GM18870 (cell line): ENCODE measurements at regions not wholly inside any gene's neighbourhood (a gene's known extent, or its start where the extent isn't known, plus 50 kb on each side); places are given as distances from the start of the nearest gene placed in this dataset.

Experiments used
- ATAC-seq: cut with Tn5 transposase; IDR thresholded peaks from one replicate; pipeline ENCODE4 v1.9.1; 2021; ENCODE audit warnings: moderate library complexity; ENCODE audit not compliant: unreplicated experiment

- no peak for ATAC-seq
These were observed 647.7 kb upstream of the WWC1 start for GRCh38 chr5:167643631-167644280.

DNA sequence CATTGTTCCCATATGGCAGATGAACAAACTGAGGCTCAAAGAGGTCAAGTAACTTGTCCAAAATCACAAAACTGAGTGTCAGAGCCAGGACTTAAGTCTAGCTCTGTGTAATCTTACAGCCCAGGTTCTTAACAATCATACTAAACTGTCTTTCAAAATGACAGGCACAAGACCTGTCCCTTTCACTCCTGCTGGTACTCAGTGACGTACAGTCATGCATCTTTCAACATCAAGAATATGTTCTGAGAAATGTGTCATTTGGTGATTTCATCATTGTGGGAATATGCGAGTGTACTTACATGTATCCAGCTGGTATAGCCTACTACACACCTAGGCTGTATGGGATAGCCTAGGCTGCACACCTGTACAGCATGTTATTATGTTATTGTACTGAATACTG, 646.8 kb upstream of the WWC1 start:
- ATAC-seq: no peak

GRCh38 chr5:167649471-167649870, 642.0 kb upstream of the WWC1 start:
- no peak for ATAC-seq

DNA sequence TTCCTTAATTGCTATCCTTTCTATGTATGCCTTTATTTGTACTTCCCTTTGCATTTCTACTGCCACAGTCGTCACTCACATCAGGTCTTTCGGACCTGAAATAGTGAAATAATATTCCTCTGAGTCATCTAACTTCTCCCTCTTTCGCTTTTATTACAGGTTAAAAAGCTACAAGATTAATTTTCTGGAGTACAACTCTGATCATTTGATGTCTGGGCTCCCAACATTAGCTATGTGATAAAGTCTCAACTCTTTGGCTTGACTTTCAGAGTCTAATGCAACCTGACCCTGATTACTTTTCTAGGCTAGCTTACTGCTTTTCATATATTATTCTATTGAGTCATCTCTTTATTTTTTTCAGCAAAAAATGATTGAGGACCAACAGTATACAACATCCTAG, 638.8 kb upstream of the WWC1 start:
- ATAC-seq: no peak

DNA sequence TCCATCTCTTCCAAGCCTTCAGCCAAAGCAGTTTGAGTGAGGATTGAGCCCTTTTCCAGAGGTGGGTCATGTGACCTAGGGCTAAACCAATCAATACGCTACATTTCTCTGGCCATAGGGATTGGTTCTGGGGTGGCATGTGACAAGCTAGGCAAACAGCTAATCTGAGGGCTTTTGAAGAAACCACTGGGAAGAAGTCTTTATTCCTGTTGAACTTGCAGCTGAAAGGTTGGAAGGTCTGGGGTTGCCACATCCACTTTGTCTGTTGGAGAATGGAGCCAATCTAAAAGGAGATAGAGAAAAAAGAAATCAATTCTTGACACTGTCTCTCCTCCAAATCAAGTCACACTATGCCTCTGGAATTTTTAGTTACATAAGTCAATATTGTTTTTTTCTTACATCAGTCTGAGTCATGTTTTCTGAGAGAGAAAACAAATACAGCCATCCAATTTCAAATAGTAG, 637.8 kb upstream of the WWC1 start:
- no peak for ATAC-seq

GRCh38 chr5:167657016-167657415, 634.4 kb upstream of the WWC1 start:
- no peak for ATAC-seq

DNA sequence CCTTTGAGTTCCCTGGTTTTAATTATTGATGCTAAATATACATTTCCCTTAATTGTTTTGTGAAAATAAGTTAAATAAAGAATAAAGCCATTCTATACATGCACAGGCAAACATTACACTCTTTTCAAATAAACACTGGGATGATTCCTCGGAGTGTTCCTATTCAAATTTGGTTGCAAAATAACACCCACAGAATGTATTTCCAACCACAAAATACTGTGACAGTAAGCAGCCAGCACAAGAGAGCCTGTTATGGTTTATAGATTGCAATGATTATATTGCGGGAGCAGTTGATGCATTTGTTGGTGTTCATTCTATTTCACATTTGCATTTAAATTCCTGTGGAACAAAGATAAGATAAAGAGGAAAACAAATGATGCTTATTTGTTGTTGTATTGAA, 632.6 kb upstream of the WWC1 start:
- ATAC-seq: no peak

GRCh38 chr5:167661605-167662004, 629.8 kb upstream of the WWC1 start:
- no peak for ATAC-seq

DNA sequence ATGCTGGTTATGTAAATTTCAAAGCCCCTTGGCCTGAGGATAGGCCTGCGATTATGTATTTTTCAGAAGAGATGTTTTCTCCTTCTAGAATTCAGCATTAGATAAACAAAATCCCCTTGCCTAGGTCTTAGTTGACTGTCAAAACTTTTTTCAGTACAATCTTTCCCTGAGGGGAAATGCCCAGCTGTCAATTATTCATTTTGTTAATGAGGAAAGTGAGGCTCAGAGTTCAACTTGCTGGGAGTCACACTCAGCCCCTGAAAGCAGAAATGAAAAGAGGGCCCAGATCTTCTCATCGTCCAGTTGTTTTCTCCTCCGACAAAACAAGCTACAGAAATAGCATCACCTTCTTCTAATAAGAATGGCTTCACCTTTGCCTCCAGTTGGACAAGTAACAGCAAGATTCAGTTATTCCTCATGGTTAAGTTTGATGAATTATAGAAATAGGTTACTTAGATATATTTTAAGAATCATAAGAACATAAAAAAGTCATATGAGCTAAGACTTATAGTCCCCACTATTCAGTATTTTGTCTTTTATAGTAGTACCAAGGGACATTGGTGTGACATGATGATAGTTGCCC, 627.1 kb upstream of the WWC1 start:
- no peak for ATAC-seq

DNA sequence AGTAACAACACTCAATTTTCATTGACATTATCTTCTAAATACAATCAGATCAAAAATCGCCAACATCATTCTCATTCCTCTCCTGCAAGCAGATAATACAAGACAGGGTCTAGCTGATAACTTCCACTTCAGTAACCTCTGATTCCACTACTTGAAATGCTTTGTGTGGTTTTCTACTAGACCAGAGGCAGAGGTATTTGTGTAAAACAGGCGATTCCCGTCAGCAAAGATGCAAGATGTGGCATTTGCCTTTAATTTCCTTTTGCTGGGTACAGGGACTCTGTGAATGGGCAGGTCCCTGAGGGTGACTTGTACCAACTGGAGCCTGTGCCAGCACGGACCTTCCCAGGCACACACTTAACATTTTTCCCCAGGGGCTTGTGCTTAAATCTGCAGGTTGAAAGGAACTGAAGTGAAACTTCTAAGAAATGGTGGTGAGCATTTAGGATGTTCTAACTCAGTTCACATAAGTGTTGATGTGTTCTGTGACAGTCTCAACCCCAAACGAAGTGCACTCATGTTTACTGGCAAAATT, 625.5 kb upstream of the WWC1 start:
- ATAC-seq: no peak

DNA sequence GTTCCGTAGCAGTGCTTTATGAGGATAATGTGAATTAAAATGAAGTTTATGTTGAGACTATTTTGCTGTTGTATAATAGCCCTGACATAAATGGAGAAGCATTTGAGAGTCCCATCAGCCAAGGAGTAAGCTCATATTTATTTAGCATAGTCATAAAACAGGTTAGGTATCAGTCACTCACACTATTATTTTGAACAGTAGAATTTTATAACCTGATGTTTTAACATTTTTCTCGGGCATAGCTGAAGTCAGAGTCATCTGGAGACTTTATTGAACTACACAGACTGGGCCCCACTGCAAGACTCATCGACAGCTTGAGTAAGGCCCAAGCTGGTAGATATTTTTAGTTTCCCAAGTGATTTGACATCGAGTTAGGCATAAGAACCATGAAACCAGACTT, 620.3 kb upstream of the WWC1 start:
- ATAC-seq: no peak

GRCh38 chr5:167673942-167674341, 617.5 kb upstream of the WWC1 start:
- no peak for ATAC-seq

GRCh38 chr5:167678481-167678880, 613.0 kb upstream of the WWC1 start:
- no peak for ATAC-seq

DNA sequence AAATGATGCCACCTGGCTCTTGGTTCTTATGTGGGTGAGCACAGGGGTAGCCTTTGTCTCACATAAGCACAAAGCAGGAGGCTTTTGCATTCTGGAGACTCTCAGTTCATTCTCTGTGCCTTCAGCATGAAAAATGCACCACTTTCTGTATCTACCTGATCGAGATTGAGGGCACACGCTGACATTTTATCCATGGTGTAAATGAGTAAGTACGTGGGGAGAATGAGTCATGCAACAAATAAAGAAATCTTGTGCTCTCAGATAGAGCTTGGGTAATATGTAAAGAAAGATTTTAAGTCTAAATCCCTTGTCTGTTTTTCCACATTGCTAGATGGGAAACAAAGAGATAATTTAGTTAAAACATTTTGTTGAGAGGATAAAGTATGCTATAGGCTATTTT, 607.2 kb upstream of the WWC1 start:
- ATAC-seq: no peak

DNA sequence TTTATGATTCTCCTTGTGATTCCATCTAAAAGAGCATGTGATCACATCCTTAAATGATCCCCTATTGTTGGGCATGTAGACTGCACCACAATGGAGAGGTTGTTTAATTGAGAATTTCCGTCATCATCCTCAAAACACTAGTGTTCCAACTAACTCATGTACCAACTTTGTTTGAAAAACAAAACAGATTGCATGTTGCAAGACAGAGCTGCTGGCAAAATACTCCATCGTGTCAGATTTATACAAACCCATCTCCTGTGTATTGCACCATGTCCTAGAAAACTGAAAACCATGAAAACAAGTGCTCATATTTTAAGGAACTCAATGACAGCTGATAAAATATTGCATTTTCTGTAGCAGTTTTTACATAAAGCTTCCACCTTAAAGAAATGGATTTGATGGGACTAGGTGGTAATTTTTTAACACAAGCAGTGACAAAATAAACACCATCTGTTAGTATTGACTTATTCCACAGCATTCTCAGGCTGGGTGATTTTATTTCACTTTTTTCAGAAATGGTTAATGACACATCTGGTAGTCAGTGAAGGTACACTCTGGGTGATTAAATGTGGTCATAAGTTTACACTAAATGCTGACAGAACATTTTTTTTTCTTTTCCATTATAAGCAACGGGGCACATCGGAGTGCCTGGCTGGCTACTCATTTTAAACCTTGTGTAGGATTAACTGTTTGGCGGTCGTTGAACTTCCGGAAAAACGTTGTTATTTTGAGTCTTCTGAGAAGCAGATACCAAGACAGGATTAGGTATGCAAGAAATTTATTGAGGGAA, 602.9 kb upstream of the WWC1 start:
- ATAC-seq: no peak

GRCh38 chr5:167694325-167695147, 596.9 kb upstream of the WWC1 start:
- ATAC-seq: no peak

DNA sequence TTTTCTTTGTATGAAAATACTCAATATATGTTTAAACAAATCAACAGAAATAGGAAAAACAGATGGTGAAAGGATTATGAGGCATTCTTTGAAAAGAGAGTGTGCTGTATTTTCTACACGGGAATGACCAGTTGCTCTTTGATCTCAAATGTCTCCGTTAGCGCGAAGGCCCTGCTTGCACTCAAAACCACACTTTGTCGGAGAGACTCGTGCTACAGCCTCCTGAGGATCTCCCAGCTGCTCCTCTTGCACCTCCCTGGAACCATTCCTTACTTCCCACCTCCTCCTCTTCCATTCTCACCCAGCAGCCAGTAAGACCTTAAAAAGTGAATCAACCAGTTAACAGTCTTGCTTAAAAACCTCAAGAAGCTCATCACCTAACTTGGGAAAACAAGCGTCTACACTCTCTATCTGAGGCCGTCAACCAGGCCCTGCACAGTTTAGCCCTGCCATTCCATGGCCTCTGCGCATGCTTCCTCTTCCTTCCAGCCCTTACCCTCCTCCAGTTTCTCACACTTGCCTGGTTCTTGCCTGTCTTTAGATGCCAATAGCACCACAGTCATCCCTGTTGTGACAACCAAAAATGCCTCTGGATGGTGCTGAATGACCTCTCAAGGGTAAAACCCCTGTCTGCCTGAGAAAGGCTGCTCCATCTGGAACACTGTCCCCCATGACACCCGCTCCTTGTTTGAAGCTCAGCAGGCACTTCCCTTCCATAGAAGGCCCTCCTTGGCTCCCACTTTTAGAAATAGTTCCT, 594.7 kb upstream of the WWC1 start:
- no peak for ATAC-seq

DNA sequence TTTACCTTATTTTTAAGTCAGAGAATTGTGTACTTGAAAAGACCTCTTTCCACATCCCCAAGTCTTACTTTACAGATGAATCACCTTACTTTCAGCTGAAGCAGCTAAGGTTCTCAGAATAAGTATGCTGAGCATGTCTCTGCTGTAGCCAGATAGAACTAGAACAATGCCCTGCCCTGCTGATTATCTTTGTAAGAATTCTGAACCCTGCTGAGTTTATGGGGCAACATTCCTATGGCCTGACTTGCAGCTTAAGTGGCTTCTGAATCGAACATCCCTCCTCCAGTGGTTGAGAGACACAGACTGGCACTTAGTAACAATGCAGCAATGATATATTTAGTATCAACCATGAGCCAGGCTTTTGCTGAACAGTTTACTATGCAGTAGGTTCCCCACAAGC, 592.0 kb upstream of the WWC1 start:
- peak; percentile 72 for ATAC-seq

GRCh38 chr5:167701051-167701450, 590.4 kb upstream of the WWC1 start:
- no peak for ATAC-seq

DNA sequence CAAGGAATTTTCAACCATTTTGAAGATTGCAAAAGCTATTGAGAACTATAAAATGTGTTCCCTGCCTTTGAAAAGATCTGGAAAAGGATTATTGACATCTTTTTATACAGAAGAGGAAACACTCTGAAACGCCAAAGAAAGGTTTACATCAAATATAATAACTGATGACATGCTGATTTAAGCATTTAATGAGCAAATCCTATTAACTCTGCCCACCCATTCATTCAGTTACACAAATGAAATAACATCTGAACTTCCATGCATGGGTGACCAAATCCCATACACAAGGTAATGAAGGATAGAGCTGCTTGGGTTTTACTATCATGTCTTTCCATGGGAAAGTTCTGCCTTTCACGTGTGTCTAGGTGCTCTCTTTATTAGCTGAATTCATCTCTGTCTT, 589.4 kb upstream of the WWC1 start:
- ATAC-seq: no peak
